Activated CD4-positive, alpha-beta T cell treated with anti-CD3 and anti-CD28 coated beads, Interleukin-2, Interleukin-6, amounts not matched to agents 100 ng/mL and 50 ng/mL, durations not matched to agents 16 hours and 8 hours (primary cell): ENCODE measurements at regions not wholly inside any gene's neighbourhood (a gene's known extent, or its start where the extent isn't known, plus 50 kb on each side); places are given as distances from the start of the nearest gene placed in this dataset.

Source experiments
- DNase-seq: peaks from one replicate; pipeline ENCODE4 v3.0.0-alpha.2; 2020

DNA sequence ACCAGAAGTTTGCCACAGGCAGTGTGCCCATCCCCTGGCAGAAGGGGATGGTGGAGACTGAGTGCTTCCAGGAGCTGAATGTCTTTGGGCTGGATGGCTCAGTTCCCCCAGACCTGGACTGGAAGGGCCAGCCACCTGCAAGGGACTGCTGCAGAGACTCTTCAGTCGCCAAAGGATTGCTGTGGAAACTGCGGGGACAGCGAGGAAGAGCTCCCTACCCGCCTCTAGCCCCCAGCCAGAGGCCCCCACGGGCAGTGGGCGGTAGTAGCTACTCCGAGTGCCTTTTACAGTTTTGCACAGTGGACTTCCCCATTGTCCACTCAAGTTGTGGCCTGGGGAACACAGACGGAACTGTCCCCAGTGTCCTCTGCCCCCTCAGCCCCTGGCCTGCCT lies 138.5 kb downstream of the ZDHHC20 start:
- DNase-seq: no peak

DNA sequence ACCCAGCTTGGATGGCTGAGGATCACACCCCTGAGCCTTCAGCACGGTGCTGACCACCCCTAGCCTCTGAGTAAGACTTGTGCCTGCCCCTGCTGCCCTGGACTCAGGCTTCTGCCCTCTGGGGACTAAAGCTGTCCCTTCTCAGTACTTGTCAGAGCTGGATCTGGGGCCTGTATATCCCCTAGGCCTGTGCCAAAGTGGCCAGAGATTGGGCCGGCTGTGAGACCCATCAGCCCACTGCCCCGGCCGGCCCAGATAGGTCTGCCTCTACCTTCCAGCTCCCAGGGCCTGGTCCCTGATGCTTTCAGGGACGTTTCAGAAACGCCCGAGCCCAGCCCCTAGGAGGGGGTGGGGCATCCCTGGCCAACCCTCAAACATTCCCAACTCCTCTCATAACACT lies 137.8 kb downstream of the ZDHHC20 start:
- no peak for DNase-seq

GRCh38 chr13:21322327-21322965 lies 136.7 kb downstream of the ZDHHC20 start:
- no peak for DNase-seq
